ENCODE measurements at regions not wholly inside any gene's neighbourhood (a gene's known extent, or its start where the extent isn't known, plus 50 kb on each side); places are given as distances from the start of the nearest gene placed in this dataset.

- Histone ChIP-seq H3K27me3 (ENCODE audit: insufficient read depth, low read length) (no peaks in the 10 kb centered on the region), H3K79me2 (ENCODE audit: insufficient read depth, low read length) (no peaks in the 10 kb centered on the region), H3K23ac (ENCODE audit: insufficient read length, low read depth, low read length) (no peak overlapping the region), H4K8ac (replicated peaks; ENCODE audit: insufficient read length, low read depth, low read length) (no peak overlapping the region), H2BK12ac (ENCODE audit: insufficient read length, low read depth, low read length) (no peak overlapping the region), H4K5ac (ENCODE audit: insufficient read length, low read depth, low read length) (no peak overlapping the region), H3K18ac (ENCODE audit: insufficient read length, low read depth, low read length) (no peak overlapping the region), H3K27ac (ENCODE audit: insufficient read length, low read depth, low read length) (no peak overlapping the region), H3K56ac (ENCODE audit: insufficient read length, low read depth, low read length) (no peak overlapping the region), H2BK120ac (ENCODE audit: low read depth, low read length, poor library complexity, severe bottlenecking) (no peak overlapping the region), H4K20me1 (ENCODE audit: control insufficient read depth, insufficient read depth, insufficient read length) (no peaks in the 10 kb centered on the region), H2AFZ (ENCODE audit: low read length) (no peak overlapping the region), H3K14ac (ENCODE audit: insufficient read depth, low read length) (no peak overlapping the region), H3K9me3 (ENCODE audit: control insufficient read depth, low read depth, low read length) (no peaks in the 10 kb centered on the region), H4K91ac (ENCODE audit: insufficient read length, low read depth, low read length) (no peak overlapping the region), H3K4ac (ENCODE audit: low read depth, low read length) (no peak overlapping the region), H2BK15ac (ENCODE audit: low read depth, low read length) (no peak overlapping the region), H3K9ac (ENCODE audit: extremely low read depth, insufficient read length, low read length) (no peak overlapping the region), H3K79me1 (ENCODE audit: insufficient read depth, low read depth, low read length, poor library complexity, severe bottlenecking) (no peaks in the 10 kb centered on the region), H3K23me2 (ENCODE audit: insufficient read length, low read depth, low read length, poor library complexity, severe bottlenecking) (no peaks in the 10 kb centered on the region), H2BK5ac (ENCODE audit: insufficient read length, low read length) (no peak overlapping the region), H3T11ph (ENCODE audit: low read length) (no peak overlapping the region), H2BK20ac (ENCODE audit: low read depth, low read length, poor library complexity, severe bottlenecking) (no peak overlapping the region), H3K4me1 (ENCODE audit: insufficient read depth, low read length) (no peaks in the 10 kb centered on the region), H2AK5ac (ENCODE audit: insufficient read length, low read length) (no peak overlapping the region), H3K4me2 (ENCODE audit: insufficient read depth, insufficient read length, low read length) (no peak overlapping the region)
- Mint-ChIP-seq H3K27me3 (ENCODE audit: low read depth) (no peaks in the 10 kb centered on the region), H3K27ac (no peak overlapping the region), H3K36me3 (ENCODE audit: insufficient read depth in 1 of 3, low read depth in 3 of 3) (no peaks in the 10 kb centered on the region), H3K4me3 (no peak overlapping the region), H3K9me3 (no peaks in the 10 kb centered on the region), H3K4me1 (peaks cover 7 to 11% of the 10 kb centered on the region in 2 experiments)
- TF ChIP-seq CTCF (conservative IDR thresholded peaks at IDR 0.05), result no peak
- DNase-seq, result no peak
- no CpG with 5 or more reads among the region's 1 CpG for WGBS (ENCODE audit: extremely low coverage, insufficient read length, low lambda C conversion rate)
These were observed 149.9 kb upstream of the RORA start for GRCh38 chr15:61379005-61379404.
